ENCODE measurements at regions not wholly inside any gene's neighbourhood (a gene's known extent, or its start where the extent isn't known, plus 50 kb on each side); places are given as distances from the start of the nearest gene placed in this dataset.

DNA sequence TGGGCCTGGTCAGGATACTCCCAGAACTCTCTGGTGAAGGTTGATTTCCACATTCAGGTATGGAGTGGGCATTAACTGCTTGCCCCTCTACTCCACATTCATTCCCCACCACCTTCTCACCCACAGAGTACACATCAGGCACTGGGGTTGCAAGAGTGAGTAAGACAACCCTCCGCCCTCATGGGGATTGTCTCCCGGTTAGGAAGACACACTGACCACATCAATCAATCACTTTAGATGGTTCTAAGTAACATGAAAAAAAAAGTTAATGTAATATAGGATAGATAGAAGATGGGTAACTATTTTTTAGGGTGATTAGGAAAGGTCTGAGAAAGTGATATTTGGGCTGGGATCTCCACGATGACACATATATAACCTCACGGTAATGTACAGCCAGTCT is 116.0 kb upstream of the NEO1 start:
- CTCF ChIA-PET: no interaction called here

GRCh38 chr15:72935521-72935920 is 116.7 kb upstream of the NEO1 start:
- TF ChIP-seq L3MBTL2 (conservative IDR thresholded peaks at IDR 0.05) (no peak), SP1 (IDR thresholded peaks at IDR 0.05) (no peak), CTBP1 (IDR thresholded peaks at IDR 0.05; ENCODE audit: borderline replicate concordance) (no peak), ZNF384 (IDR thresholded peaks at IDR 0.05) (no peak), FOXM1 (IDR thresholded peaks at IDR 0.05; ENCODE audit: borderline replicate concordance) (no peak), BHLHE40 (IDR thresholded peaks at IDR 0.05; ENCODE audit: borderline replicate concordance) (no peak), SUZ12 (IDR thresholded peaks at IDR 0.05) (no peak), LEF1 (IDR thresholded peaks at IDR 0.05; ENCODE audit: borderline replicate concordance) (no peak), NFRKB (IDR thresholded peaks at IDR 0.05) (no peak), FOXK2 (IDR thresholded peaks at IDR 0.05) (no peak), TARDBP (IDR thresholded peaks at IDR 0.05) (no peak), HDGF (IDR thresholded peaks at IDR 0.05; ENCODE audit: borderline replicate concordance) (no peak), FOXA1 (IDR thresholded peaks at IDR 0.05) (no peak), ARNT (IDR thresholded peaks at IDR 0.05) (no peak)
- TF ChIP-seq, protein P1, sequence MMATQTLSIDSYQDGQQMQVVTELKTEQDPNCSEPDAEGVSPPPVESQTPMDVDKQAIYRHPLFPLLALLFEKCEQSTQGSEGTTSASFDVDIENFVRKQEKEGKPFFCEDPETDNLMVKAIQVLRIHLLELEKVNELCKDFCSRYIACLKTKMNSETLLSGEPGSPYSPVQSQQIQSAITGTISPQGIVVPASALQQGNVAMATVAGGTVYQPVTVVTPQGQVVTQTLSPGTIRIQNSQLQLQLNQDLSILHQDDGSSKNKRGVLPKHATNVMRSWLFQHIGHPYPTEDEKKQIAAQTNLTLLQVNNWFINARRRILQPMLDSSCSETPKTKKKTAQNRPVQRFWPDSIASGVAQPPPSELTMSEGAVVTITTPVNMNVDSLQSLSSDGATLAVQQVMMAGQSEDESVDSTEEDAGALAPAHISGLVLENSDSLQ (IDR thresholded peaks at IDR 0.05): no peak
- POLR2A ChIA-PET: no interaction called here
- CTCF ChIA-PET: no interaction called here
- no peak for DNase-seq (ENCODE audit: extremely low spot score)

More for the DNA sequence above, 116.0 kb upstream of the NEO1 start:
- DNase-seq (ENCODE audit: extremely low spot score): no peak
- POLR2A ChIA-PET: no interaction called here
- TF ChIP-seq SP1 (IDR thresholded peaks at IDR 0.05) (no peak), ELF4 (IDR thresholded peaks at IDR 0.05) (no peak), BHLHE40 (IDR thresholded peaks at IDR 0.05; ENCODE audit: borderline replicate concordance) (no peak), ARNT (IDR thresholded peaks at IDR 0.05) (no peak), HDGF (IDR thresholded peaks at IDR 0.05; ENCODE audit: borderline replicate concordance) (no peak), NFRKB (IDR thresholded peaks at IDR 0.05) (no peak), SUZ12 (IDR thresholded peaks at IDR 0.05) (no peak), FOXA1 (IDR thresholded peaks at IDR 0.05) (no peak), L3MBTL2 (conservative IDR thresholded peaks at IDR 0.05) (no peak), FOXM1 (IDR thresholded peaks at IDR 0.05; ENCODE audit: borderline replicate concordance) (no peak), LEF1 (IDR thresholded peaks at IDR 0.05; ENCODE audit: borderline replicate concordance) (no peak), ZNF384 (IDR thresholded peaks at IDR 0.05) (no peak)
- TF ChIP-seq, protein P1 (IDR thresholded peaks at IDR 0.05): no peak

DNA sequence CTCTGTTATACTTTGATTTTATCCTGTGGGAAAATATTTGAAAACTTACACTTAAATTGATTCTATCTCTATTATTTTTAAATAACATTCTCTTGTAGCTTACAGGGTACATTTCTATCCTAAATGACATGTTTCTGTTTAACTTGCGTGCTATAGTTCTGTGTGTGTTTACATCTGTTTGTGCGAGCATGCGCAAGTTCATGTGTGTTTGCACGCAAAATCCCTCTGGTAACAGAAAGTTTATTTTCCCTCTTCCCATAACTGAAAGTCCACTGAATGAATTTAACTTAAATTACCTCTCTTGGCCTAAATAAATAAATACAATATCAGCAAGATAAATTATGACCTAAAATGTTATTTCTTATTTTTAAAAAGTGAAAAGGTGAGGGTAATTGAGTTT is 117.3 kb upstream of the NEO1 start:
- TF ChIP-seq L3MBTL2 (conservative IDR thresholded peaks at IDR 0.05) (no peak), BHLHE40 (IDR thresholded peaks at IDR 0.05; ENCODE audit: borderline replicate concordance) (no peak), TARDBP (IDR thresholded peaks at IDR 0.05) (no peak), LEF1 (IDR thresholded peaks at IDR 0.05; ENCODE audit: borderline replicate concordance) (no peak), ELF4 (IDR thresholded peaks at IDR 0.05) (no peak), ZNF384 (IDR thresholded peaks at IDR 0.05) (no peak)
- DNase-seq (ENCODE audit: extremely low spot score): no peak
- ChIA-PET POLR2A (no interaction called here), CTCF (no interaction called here)

DNA sequence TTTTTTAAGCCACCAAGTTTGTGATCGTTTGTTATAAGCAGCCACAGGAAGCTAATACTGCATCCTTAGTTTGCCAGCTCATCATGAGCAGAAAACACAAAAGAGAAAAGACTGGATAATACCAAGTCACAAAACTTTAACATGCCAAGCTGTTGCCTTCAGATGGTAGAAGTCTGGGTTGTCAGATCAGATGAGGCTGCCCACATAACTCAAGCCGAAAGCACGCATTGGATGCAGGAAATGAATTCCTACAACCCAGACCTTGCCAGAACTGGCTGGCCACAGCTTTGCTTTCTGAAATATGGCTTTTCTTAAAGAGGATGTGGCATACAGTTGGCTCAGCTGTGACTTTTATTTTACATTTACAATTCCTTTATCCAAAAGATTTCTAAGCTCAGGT is 118.3 kb upstream of the NEO1 start:
- no peak for DNase-seq (ENCODE audit: extremely low spot score)
- POLR2A ChIA-PET: interaction anchor here (0.7 kb wide), 1 partner anchor 68 kb away, joined by 3 read pairs; no protein-coding TSS in a partner anchor
- CTCF ChIA-PET: no interaction called here
- no peak for TF ChIP-seq FOXK2 (IDR thresholded peaks at IDR 0.05)
- TF ChIP-seq TARDBP (IDR thresholded peaks at IDR 0.05): no peak
- TF ChIP-seq FOXA1 (IDR thresholded peaks at IDR 0.05): no peak
- TF ChIP-seq CTBP1 (IDR thresholded peaks at IDR 0.05; ENCODE audit: borderline replicate concordance): no peak
- TF ChIP-seq SUZ12 (IDR thresholded peaks at IDR 0.05): no peak
- no peak for TF ChIP-seq ELF4 (IDR thresholded peaks at IDR 0.05)
- TF ChIP-seq NFRKB (IDR thresholded peaks at IDR 0.05): no peak
- TF ChIP-seq, protein P1 (IDR thresholded peaks at IDR 0.05): no peak
- no peak for TF ChIP-seq ZNF384 (IDR thresholded peaks at IDR 0.05)
- TF ChIP-seq SP1 (IDR thresholded peaks at IDR 0.05): no peak
- no peak for TF ChIP-seq FOXM1 (IDR thresholded peaks at IDR 0.05; ENCODE audit: borderline replicate concordance)
- TF ChIP-seq BHLHE40 (IDR thresholded peaks at IDR 0.05; ENCODE audit: borderline replicate concordance): no peak
- TF ChIP-seq HDGF (IDR thresholded peaks at IDR 0.05; ENCODE audit: borderline replicate concordance): no peak
- TF ChIP-seq ARNT (IDR thresholded peaks at IDR 0.05): no peak
- TF ChIP-seq LEF1 (IDR thresholded peaks at IDR 0.05; ENCODE audit: borderline replicate concordance): no peak
- no peak for TF ChIP-seq L3MBTL2 (conservative IDR thresholded peaks at IDR 0.05)

- TF ChIP-seq HDGF (IDR thresholded peaks at IDR 0.05; ENCODE audit: borderline replicate concordance) (no peak), FOXK2 (IDR thresholded peaks at IDR 0.05) (no peak)
- CTCF ChIA-PET: no interaction called here
Observed at GRCh38 chr15:72932472-72932871, 119.8 kb upstream of the NEO1 start.

GRCh38 chr15:72927451-72927850 is 124.8 kb upstream of the NEO1 start:
- POLR2A ChIA-PET: no interaction called here
- DNase-seq (ENCODE audit: extremely low spot score): no peak
- CTCF ChIA-PET: no interaction called here
- TF ChIP-seq NFRKB (IDR thresholded peaks at IDR 0.05) (no peak), CTBP1 (IDR thresholded peaks at IDR 0.05; ENCODE audit: borderline replicate concordance) (no peak), BHLHE40 (IDR thresholded peaks at IDR 0.05; ENCODE audit: borderline replicate concordance) (no peak), ARNT (IDR thresholded peaks at IDR 0.05) (no peak), SUZ12 (IDR thresholded peaks at IDR 0.05) (no peak), TARDBP (IDR thresholded peaks at IDR 0.05) (no peak), FOXM1 (IDR thresholded peaks at IDR 0.05; ENCODE audit: borderline replicate concordance) (no peak), ELF4 (IDR thresholded peaks at IDR 0.05) (no peak), ZNF384 (IDR thresholded peaks at IDR 0.05) (no peak), FOXA1 (IDR thresholded peaks at IDR 0.05) (no peak), FOXK2 (IDR thresholded peaks at IDR 0.05) (no peak), HDGF (IDR thresholded peaks at IDR 0.05; ENCODE audit: borderline replicate concordance) (no peak), LEF1 (IDR thresholded peaks at IDR 0.05; ENCODE audit: borderline replicate concordance) (no peak), SP1 (IDR thresholded peaks at IDR 0.05) (no peak)
- TF ChIP-seq, protein P1 (IDR thresholded peaks at IDR 0.05): no peak

More at GRCh38 chr15:72932472-72932871, 119.8 kb upstream of the NEO1 start:
- POLR2A ChIA-PET: no interaction called here
- no peak for DNase-seq (ENCODE audit: extremely low spot score)

All from HEK293T (cell line).